ENCODE measurements at regions not wholly inside any gene's neighbourhood (a gene's known extent, or its start where the extent isn't known, plus 50 kb on each side); places are given as distances from the start of the nearest gene placed in this dataset.

- no peak overlapping the region for H3K23ac ChIP-seq (ENCODE audit: insufficient read length, low read depth, low read length)
- H3K4me2 ChIP-seq (ENCODE audit: insufficient read depth, insufficient read length, low read length), result no peak overlapping the region
- Mint-ChIP-seq H3K9me3 (no peaks in the 10 kb centered on the region), H3K27ac (no peak overlapping the region), H3K36me3 (ENCODE audit: insufficient read depth in 1 of 3, low read depth in 3 of 3) (no peaks in the 10 kb centered on the region), H3K4me3 (no peak overlapping the region), H3K4me1 (no peaks in the 10 kb centered on the region), H3K27me3 (ENCODE audit: low read depth) (no peaks in the 10 kb centered on the region)
- no peak overlapping the region for H4K91ac ChIP-seq (ENCODE audit: insufficient read length, low read depth, low read length)
- no peak overlapping the region for H2BK12ac ChIP-seq (ENCODE audit: insufficient read length, low read depth, low read length)
- no peaks in the 10 kb centered on the region for H3K79me2 ChIP-seq (ENCODE audit: insufficient read depth, low read length)
- no peak for DNase-seq
- H3K23me2 ChIP-seq (ENCODE audit: insufficient read length, low read depth, low read length, poor library complexity, severe bottlenecking), result no peaks in the 10 kb centered on the region
- no peaks in the 10 kb centered on the region for H3K4me1 ChIP-seq (ENCODE audit: insufficient read depth, low read length)
- no peak overlapping the region for H3K9ac ChIP-seq (ENCODE audit: extremely low read depth, insufficient read length, low read length)
- H2BK20ac ChIP-seq (ENCODE audit: low read depth, low read length, poor library complexity, severe bottlenecking), result no peak overlapping the region
- H3T11ph ChIP-seq (ENCODE audit: low read length), result no peak overlapping the region
- H2BK15ac ChIP-seq (ENCODE audit: low read depth, low read length), result no peak overlapping the region
- H3K4ac ChIP-seq (ENCODE audit: low read depth, low read length), result no peak overlapping the region
- H3K27me3 ChIP-seq (ENCODE audit: insufficient read depth, low read length), result no peaks in the 10 kb centered on the region
- no peak overlapping the region for H2AFZ ChIP-seq (ENCODE audit: low read length)
- H2AK5ac ChIP-seq (ENCODE audit: insufficient read length, low read length), result no peak overlapping the region
- no peaks in the 10 kb centered on the region for H4K20me1 ChIP-seq (ENCODE audit: control insufficient read depth, insufficient read depth, insufficient read length)
- no peak overlapping the region for H4K8ac ChIP-seq (replicated peaks; ENCODE audit: insufficient read length, low read depth, low read length)
- H3K9me3 ChIP-seq (ENCODE audit: control insufficient read depth, low read depth, low read length), result no peaks in the 10 kb centered on the region
- no CpG with 5 or more reads among the region's 2 CpGs for WGBS (ENCODE audit: extremely low coverage, insufficient read length, low lambda C conversion rate)
- no peak overlapping the region for H3K56ac ChIP-seq (ENCODE audit: insufficient read length, low read depth, low read length)
- TF ChIP-seq, protein P1, sequence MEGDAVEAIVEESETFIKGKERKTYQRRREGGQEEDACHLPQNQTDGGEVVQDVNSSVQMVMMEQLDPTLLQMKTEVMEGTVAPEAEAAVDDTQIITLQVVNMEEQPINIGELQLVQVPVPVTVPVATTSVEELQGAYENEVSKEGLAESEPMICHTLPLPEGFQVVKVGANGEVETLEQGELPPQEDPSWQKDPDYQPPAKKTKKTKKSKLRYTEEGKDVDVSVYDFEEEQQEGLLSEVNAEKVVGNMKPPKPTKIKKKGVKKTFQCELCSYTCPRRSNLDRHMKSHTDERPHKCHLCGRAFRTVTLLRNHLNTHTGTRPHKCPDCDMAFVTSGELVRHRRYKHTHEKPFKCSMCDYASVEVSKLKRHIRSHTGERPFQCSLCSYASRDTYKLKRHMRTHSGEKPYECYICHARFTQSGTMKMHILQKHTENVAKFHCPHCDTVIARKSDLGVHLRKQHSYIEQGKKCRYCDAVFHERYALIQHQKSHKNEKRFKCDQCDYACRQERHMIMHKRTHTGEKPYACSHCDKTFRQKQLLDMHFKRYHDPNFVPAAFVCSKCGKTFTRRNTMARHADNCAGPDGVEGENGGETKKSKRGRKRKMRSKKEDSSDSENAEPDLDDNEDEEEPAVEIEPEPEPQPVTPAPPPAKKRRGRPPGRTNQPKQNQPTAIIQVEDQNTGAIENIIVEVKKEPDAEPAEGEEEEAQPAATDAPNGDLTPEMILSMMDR (conservative IDR thresholded peaks at IDR 0.05), result no peak
- H3K18ac ChIP-seq (ENCODE audit: insufficient read length, low read depth, low read length), result no peak overlapping the region
- no peaks in the 10 kb centered on the region for H3K79me1 ChIP-seq (ENCODE audit: insufficient read depth, low read depth, low read length, poor library complexity, severe bottlenecking)
- H4K5ac ChIP-seq (ENCODE audit: insufficient read length, low read depth, low read length), result no peak overlapping the region
- no peak overlapping the region for H2BK5ac ChIP-seq (ENCODE audit: insufficient read length, low read length)
- no peak overlapping the region for H2BK120ac ChIP-seq (ENCODE audit: low read depth, low read length, poor library complexity, severe bottlenecking)
- H3K27ac ChIP-seq (ENCODE audit: insufficient read length, low read depth, low read length), result no peak overlapping the region
- no peak overlapping the region for H3K14ac ChIP-seq (ENCODE audit: insufficient read depth, low read length)
Observed at GRCh38 chr10:112071596-112072133, 111.9 kb downstream of the GPAM start.
